HepG2 (cell line): ENCODE measurements at regions not wholly inside any gene's neighbourhood (a gene's known extent, or its start where the extent isn't known, plus 50 kb on each side); places are given as distances from the start of the nearest gene placed in this dataset.

ENCODE experiments used
- ATAC-seq: fragments of 200-7000 bp; cut with Tn5 transposase; 3 replicates; pipeline ENCODE4 v1.9.1; 2020; ENCODE audit warnings: mild to moderate bottlenecking, moderate library complexity
- BruUV-seq: library from RNA; stranded (reverse); fragments of 400-500 nt; replicated peaks from 2 replicates; lab custom pipeline; 2021; lab: Mats Ljungman, UMichigan
- CTCF ChIA-PET: fragments of 300-600 bp; formaldehyde crosslinking; extraction: SDS; loops from one replicate; lab custom pipeline; 2021; ENCODE audit warnings: low total read pairs, inconsistent platforms, low intra/inter-chr PET ratio; lab: Yijun Ruan, JAX
- POLR2A ChIA-PET: fragments of 350-600 bp; sonication (Branson Sonifier 250); formaldehyde crosslinking; loops from one replicate; lab custom pipeline; 2020; ENCODE audit warnings: antibody characterized with exemption, inconsistent platforms; lab: Yijun Ruan, JAX
- DNase-seq: peaks from one replicate; pipeline ENCODE4 v3.0.0-alpha.2; 2015; ENCODE audit warnings: low spot score
- FAIRE-seq: peaks from 3 replicates; lab custom pipeline; 2011; peaks lifted over from hg19 to GRCh38; lab: Jason Lieb, UNC
- H2AFZ ChIP-seq: one replicate; pipeline ENCODE4 v1.6.1; 2011; ENCODE audit warnings: low read length, inconsistent platforms
- H3K27ac ChIP-seq: fragments of 300-600 bp; 3 replicates; pipeline ENCODE4 v1.8.0; 2011; ENCODE audit warnings: mixed run types, mild to moderate bottlenecking, mixed read lengths, low read length, inconsistent platforms; ENCODE audit not compliant: insufficient read depth; ENCODE audit errors: extremely low read length
- H3K27me3 ChIP-seq, 2 experiments: fragments of 200-600 bp in 1 of 2; 2 replicates in 1 of 2; 3 replicates in 1 of 2; pipeline versions ENCODE4 v1.6.0 to v1.8.0; 2011; ENCODE audit warnings: low read length in 2 of 2, mild to moderate bottlenecking in 2 of 2, moderate library complexity in 2 of 2, inconsistent platforms in 1 of 2; ENCODE audit not compliant: insufficient read depth in 2 of 2, control insufficient read depth in 1 of 2
- H3K36me3 ChIP-seq, 2 experiments: fragments of 200-600 bp in 1 of 2; replicated peaks in 1 of 2; 2 replicates in 1 of 2; 3 replicates in 1 of 2; pipeline versions ENCODE4 v1.5.1 to v1.8.0; 2011; ENCODE audit warnings: low read length in 2 of 2, inconsistent platforms in 1 of 2; ENCODE audit not compliant: insufficient read depth in 2 of 2, control insufficient read depth in 1 of 2
- H3K4me1 ChIP-seq: 2 replicates; pipeline ENCODE4 v1.5.1; 2012; ENCODE audit warnings: low read length, inconsistent platforms; ENCODE audit not compliant: insufficient read depth
- H3K4me2 ChIP-seq: 2 replicates; pipeline ENCODE4 v1.6.0; 2011; ENCODE audit warnings: low read depth, low read length, inconsistent platforms
- H3K4me3 ChIP-seq, 3 experiments: fragments of 200-600 bp in 1 of 3; sonication (generic), shearing (Covaris generic) in 1 of 3; replicated peaks in 1 of 3; 2 replicates each; pipeline ENCODE4 v1.5.1; 2011 to 2016; ENCODE audit warnings: low read length in 3 of 3, inconsistent platforms in 2 of 3, low read depth in 2 of 3, mild to moderate bottlenecking in 2 of 3, control low read depth in 1 of 3, mixed read lengths in 1 of 3; ENCODE audit not compliant: insufficient read depth in 1 of 3
- H3K79me2 ChIP-seq: one replicate; pipeline ENCODE4 v1.6.1; 2011; ENCODE audit warnings: low read length, inconsistent platforms; ENCODE audit not compliant: insufficient read depth
- H3K9ac ChIP-seq: 2 replicates; pipeline ENCODE4 v1.6.0; 2011; ENCODE audit warnings: mild to moderate bottlenecking, low read depth, low read length, inconsistent platforms; ENCODE audit not compliant: insufficient read depth
- H3K9me3 ChIP-seq: 2 replicates; pipeline ENCODE4 v1.5.1; 2012; ENCODE audit warnings: mild to moderate bottlenecking, low read length
- H4K20me1 ChIP-seq: 2 replicates; pipeline ENCODE4 v1.6.0; 2011; ENCODE audit warnings: inconsistent platforms, mild to moderate bottlenecking, low read length, moderate library complexity; ENCODE audit not compliant: insufficient read depth
- ADNP ChIP-seq: sonication (generic); formaldehyde crosslinking; IDR thresholded peaks from 2 replicates; pipeline ENCODE4 v1.4.0; 2020; ENCODE audit warnings: missing genetic modification reagents
- BRD4 ChIP-seq: sonication (generic); formaldehyde crosslinking; IDR thresholded peaks from 2 replicates; pipeline ENCODE4 v1.4.0; 2020; ENCODE audit warnings: missing genetic modification reagents
- MXD4 ChIP-seq: IDR thresholded peaks from 2 replicates; pipeline ENCODE4 v1.6.1; 2016; ENCODE audit warnings: mild to moderate bottlenecking, missing biosample characterization, missing genetic modification reagents
- PLRG1 ChIP-seq: fragments of 450-650 bp; conservative IDR thresholded peaks from 2 replicates; pipeline ENCODE4 v1.6.1; 2016
- RXRA ChIP-seq: sonication (generic); formaldehyde crosslinking; IDR thresholded peaks from 2 replicates; pipeline ENCODE4 v1.5.1; 2020; ENCODE audit warnings: missing genetic modification reagents
- ZBTB7B ChIP-seq: sonication (generic); formaldehyde crosslinking; IDR thresholded peaks from 2 replicates; pipeline ENCODE4 v1.4.0; 2020; ENCODE audit warnings: missing genetic modification reagents
- ZMAT5 ChIP-seq: sonication (generic); formaldehyde crosslinking; IDR thresholded peaks from 2 replicates; pipeline ENCODE4 v1.5.0; 2020; ENCODE audit warnings: mild to moderate bottlenecking, low read depth, missing genetic modification reagents, borderline replicate concordance
- ZNF674 ChIP-seq: sonication (generic); formaldehyde crosslinking; IDR thresholded peaks from 2 replicates; pipeline ENCODE4 v1.5.0; 2020; ENCODE audit warnings: low read depth, mild to moderate bottlenecking, missing genetic modification reagents
- WGBS: methylation state at CpG from one replicate; pipeline ENCODE4 v1.1.6; 2017; ENCODE audit warnings: low lambda C conversion rate; 5-methylcytosine and 5-hydroxymethylcytosine counted together
- in situ Hi-C: cut with HindIII; loops from 2 replicates; pipeline ENCODE4 v1.10.0; 2017; ENCODE audit warnings: low pct_unique_long_range_greater_than_20kb; ENCODE audit not compliant: extremely low pct_ligation_motif_present
- intact Hi-C: fragments of 100-400 bp; cut with micrococcal nuclease; formaldehyde crosslinking; loops from one replicate; pipeline ENCODE4 v1.10.0; 2022; ENCODE audit not compliant: unreplicated experiment
- TF ChIP-seq, protein P1 (sequence below): IDR thresholded peaks from 2 replicates; pipeline ENCODE4 v1.6.1; 2012; ENCODE audit warnings: inconsistent platforms
- TF ChIP-seq, protein P2 (sequence below): IDR thresholded peaks from 2 replicates; pipeline ENCODE4 v1.6.1; 2016; ENCODE audit warnings: control low read depth

- ChIA-PET POLR2A (no interaction called here), CTCF (no interaction called here)
- intact Hi-C loops (no loop called here), in situ Hi-C loops (no loop called here)
- Histone ChIP-seq H2AFZ (no peak overlapping the region), H4K20me1 (no peaks in the 10 kb centered on the region), H3K4me3 (no peak overlapping the region), H3K4me2 (no peak overlapping the region), H3K4me1 (no peaks in the 10 kb centered on the region; the same call in 1 of the 2 replicates), H3K27ac (no peak overlapping the region), H3K36me3 (no peaks in the 10 kb centered on the region), H3K9ac (no peak overlapping the region), H3K27me3 (no peaks in the 10 kb centered on the region), H3K9me3 (no peaks in the 10 kb centered on the region), H3K79me2 (no peaks in the 10 kb centered on the region)
- TF ChIP-seq ZNF674 (no peak), ZMAT5 (CRISPR knock-in tag) (no peak), MXD4 (CRISPR knock-in tag) (no peak), ZBTB7B (no peak), RXRA (no peak), PLRG1 (no peak)
- no TSS peak for BruUV-seq
- DNase-seq (no peak), FAIRE-seq (no peak), ATAC-seq (no peak)
- WGBS: 0% methylated on average over 4 of the region's 4 CpGs
Measured at GRCh38 chr3:83093222-83093572, 1331.8 kb upstream of the GBE1 start.

GRCh38 chr3:83092521-83093221, 1331.2 kb upstream of the GBE1 start:
- Histone ChIP-seq H4K20me1 (no peaks in the 10 kb centered on the region), H3K36me3 (no peaks in the 10 kb centered on the region), H3K27ac (no peak overlapping the region), H2AFZ (no peak overlapping the region), H3K9me3 (no peaks in the 10 kb centered on the region), H3K4me3 (no peak overlapping the region), H3K4me1 (no peaks in the 10 kb centered on the region; the same call in 1 of the 2 replicates), H3K27me3 (no peaks in the 10 kb centered on the region), H3K9ac (no peak overlapping the region), H3K4me2 (no peak overlapping the region), H3K79me2 (no peaks in the 10 kb centered on the region)
- no TSS peak for BruUV-seq
- no peak for DNase-seq
- TF ChIP-seq, protein P1, sequence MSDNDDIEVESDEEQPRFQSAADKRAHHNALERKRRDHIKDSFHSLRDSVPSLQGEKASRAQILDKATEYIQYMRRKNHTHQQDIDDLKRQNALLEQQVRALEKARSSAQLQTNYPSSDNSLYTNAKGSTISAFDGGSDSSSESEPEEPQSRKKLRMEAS: no peak
- TF ChIP-seq, protein P2, sequence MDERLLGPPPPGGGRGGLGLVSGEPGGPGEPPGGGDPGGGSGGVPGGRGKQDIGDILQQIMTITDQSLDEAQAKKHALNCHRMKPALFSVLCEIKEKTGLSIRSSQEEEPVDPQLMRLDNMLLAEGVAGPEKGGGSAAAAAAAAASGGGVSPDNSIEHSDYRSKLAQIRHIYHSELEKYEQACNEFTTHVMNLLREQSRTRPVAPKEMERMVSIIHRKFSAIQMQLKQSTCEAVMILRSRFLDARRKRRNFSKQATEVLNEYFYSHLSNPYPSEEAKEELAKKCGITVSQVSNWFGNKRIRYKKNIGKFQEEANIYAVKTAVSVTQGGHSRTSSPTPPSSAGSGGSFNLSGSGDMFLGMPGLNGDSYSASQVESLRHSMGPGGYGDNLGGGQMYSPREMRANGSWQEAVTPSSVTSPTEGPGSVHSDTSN: peak; percentile 62; the same call in 1 of the 2 replicates
- TF ChIP-seq BRD4 (CRISPR knock-in tag) (no peak), ADNP (CRISPR knock-in tag) (no peak)
- in situ Hi-C loops (no loop called here), intact Hi-C loops (no loop called here)
- ChIA-PET POLR2A (no interaction called here), CTCF (no interaction called here)
- 0% methylated on average over 2 of the region's 2 CpGs for WGBS
- ATAC-seq: peak; percentile 77
- no peak for FAIRE-seq
